Inflammatory macrophage treated with lipopolysaccharide for 4 hours (primary cell): ENCODE measurements at regions not wholly inside any gene's neighbourhood (a gene's known extent, or its start where the extent isn't known, plus 50 kb on each side); places are given as distances from the start of the nearest gene placed in this dataset.
"Not testable (repeated sequence)": the region's sequence is repeated elsewhere in the genome, so short reads cannot be mapped to it uniquely, and the experiment has no call there.

ENCODE experiments used
- DNase-seq: peaks from one replicate; pipeline ENCODE4 v3.0.0-alpha.2; 2020

GRCh38 chr12:40431169-40431568 lies 206.4 kb downstream of the LRRK2 start:
- no peak for DNase-seq

GRCh38 chr12:40435251-40435650 lies 210.5 kb downstream of the LRRK2 start:
- DNase-seq: no peak

GRCh38 chr12:40435951-40436350 lies 211.2 kb downstream of the LRRK2 start:
- no peak for DNase-seq

GRCh38 chr12:40436564-40436963 lies 211.8 kb downstream of the LRRK2 start:
- DNase-seq: peak; percentile 4

GRCh38 chr12:40439771-40440492 lies 215.1 kb downstream of the LRRK2 start:
- no peak for DNase-seq

- DNase-seq: no peak
Measured at GRCh38 chr12:40444174-40444573, 219.4 kb downstream of the LRRK2 start.

GRCh38 chr12:40446385-40446784 lies 221.6 kb downstream of the LRRK2 start:
- DNase-seq: peak; percentile 3

GRCh38 chr12:40448523-40448922 lies 223.7 kb downstream of the LRRK2 start:
- DNase-seq: not testable (repeated sequence)

- no peak for DNase-seq
Measured at GRCh38 chr12:40451661-40452060, 226.9 kb downstream of the LRRK2 start.

- no peak for DNase-seq
Measured at GRCh38 chr12:40464121-40464520, 228.1 kb upstream of the CNTN1 start.

GRCh38 chr12:40469736-40470135 lies 222.5 kb upstream of the CNTN1 start:
- no peak for DNase-seq

- no peak for DNase-seq
Measured at GRCh38 chr12:40473962-40474361, 218.3 kb upstream of the CNTN1 start.

GRCh38 chr12:40474630-40475029 lies 217.6 kb upstream of the CNTN1 start:
- no peak for DNase-seq

- DNase-seq: no peak
Measured at GRCh38 chr12:40499856-40500255, 192.4 kb upstream of the CNTN1 start.

GRCh38 chr12:40502322-40502721 lies 189.9 kb upstream of the CNTN1 start:
- DNase-seq: peak; percentile 41

GRCh38 chr12:40505327-40505726 lies 186.9 kb upstream of the CNTN1 start:
- DNase-seq: no peak

- DNase-seq: no peak
Measured at GRCh38 chr12:40508421-40508820, 183.8 kb upstream of the CNTN1 start.

- DNase-seq: no peak
Measured at GRCh38 chr12:40511341-40511740, 180.9 kb upstream of the CNTN1 start.

GRCh38 chr12:40515041-40515816 lies 177.0 kb upstream of the CNTN1 start:
- peak; percentile 41 for DNase-seq

GRCh38 chr12:40522837-40523236 lies 169.4 kb upstream of the CNTN1 start:
- no peak for DNase-seq

GRCh38 chr12:40525054-40525453 lies 167.2 kb upstream of the CNTN1 start:
- DNase-seq: peak; percentile 15

- no peak for DNase-seq
Measured at GRCh38 chr12:40534828-40535227, 157.4 kb upstream of the CNTN1 start.

GRCh38 chr12:40551466-40551865 lies 140.8 kb upstream of the CNTN1 start:
- no peak for DNase-seq

- no peak for DNase-seq
Measured at GRCh38 chr12:40552868-40553267, 139.4 kb upstream of the CNTN1 start.
